ENCODE measurements at regions not wholly inside any gene's neighbourhood (a gene's known extent, or its start where the extent isn't known, plus 50 kb on each side); places are given as distances from the start of the nearest gene placed in this dataset.
"Not testable (repeated sequence)": the region's sequence is repeated elsewhere in the genome, so short reads cannot be mapped to it uniquely, and the experiment has no call there.

DNA sequence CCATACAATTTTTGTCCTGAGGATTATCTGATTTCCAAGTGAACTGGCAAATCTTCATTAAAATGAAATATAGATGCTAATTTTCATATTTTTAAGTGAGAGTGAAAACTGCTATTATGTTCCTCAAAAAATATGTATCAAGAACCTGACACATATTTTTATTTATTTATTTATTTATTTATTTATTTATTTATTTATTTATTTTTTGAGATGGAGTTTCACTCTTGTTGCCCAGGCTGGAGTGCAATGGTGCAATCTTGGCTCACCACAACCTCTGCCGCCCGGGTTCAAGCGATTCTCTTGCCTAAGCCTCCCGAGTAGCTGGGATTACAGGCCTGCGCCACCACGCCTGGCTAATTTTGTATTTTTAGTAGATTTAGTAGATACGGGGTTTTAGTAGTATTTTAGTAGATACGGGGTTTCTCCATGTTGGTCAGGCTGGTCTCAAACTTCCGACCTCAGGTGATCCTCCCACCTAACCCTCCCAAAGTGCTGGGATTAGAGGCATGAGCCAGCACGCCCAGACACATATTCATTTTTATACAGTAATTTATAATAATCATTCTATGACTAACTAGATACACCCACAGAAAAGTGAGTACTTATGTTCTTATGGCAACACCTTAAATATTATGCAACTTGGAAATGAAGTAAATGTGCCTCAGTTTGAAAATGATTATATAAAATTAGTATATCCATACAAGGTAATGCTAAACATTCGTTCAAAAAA, 248.3 kb downstream of the CDH7 start:
- not testable (repeated sequence) for DNase-seq (ENCODE audit: low spot score)

- no peak for DNase-seq (ENCODE audit: low spot score)
These were observed 244.4 kb downstream of the CDH7 start for GRCh38 chr18:65995206-65995605.

GRCh38 chr18:65994302-65994701, 243.5 kb downstream of the CDH7 start:
- DNase-seq (ENCODE audit: low spot score), result no peak

- no peak for DNase-seq (ENCODE audit: low spot score)
These were observed 240.3 kb downstream of the CDH7 start for GRCh38 chr18:65990944-65991708.

DNA sequence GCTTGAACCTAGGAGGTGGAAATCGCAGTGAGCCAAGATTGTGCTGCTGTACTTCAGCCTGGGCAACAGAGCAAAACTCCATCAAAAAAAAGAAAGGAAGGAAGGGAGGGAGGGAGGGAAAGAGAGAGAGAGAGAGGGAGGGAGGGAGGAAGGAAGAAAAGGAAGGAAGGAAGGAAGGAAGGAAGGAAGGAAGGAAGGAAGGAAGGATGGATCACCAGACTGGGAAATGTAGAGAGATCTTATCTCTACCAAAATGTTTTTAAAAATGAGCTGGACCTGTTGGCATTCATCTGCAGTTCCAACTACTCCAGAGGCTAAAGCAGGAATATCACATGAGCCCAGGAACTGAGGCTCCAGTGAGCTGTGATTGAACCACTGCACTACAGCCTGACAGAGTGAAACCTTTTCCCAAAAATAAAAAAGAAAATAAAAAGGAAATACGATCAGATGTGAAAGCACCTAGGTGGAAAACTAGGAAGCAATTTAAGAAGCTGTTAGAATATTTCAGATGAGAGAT, 239.4 kb downstream of the CDH7 start:
- DNase-seq (ENCODE audit: low spot score), result no peak

GRCh38 chr18:65988972-65989371, 238.2 kb downstream of the CDH7 start:
- no peak for DNase-seq (ENCODE audit: low spot score)

DNA sequence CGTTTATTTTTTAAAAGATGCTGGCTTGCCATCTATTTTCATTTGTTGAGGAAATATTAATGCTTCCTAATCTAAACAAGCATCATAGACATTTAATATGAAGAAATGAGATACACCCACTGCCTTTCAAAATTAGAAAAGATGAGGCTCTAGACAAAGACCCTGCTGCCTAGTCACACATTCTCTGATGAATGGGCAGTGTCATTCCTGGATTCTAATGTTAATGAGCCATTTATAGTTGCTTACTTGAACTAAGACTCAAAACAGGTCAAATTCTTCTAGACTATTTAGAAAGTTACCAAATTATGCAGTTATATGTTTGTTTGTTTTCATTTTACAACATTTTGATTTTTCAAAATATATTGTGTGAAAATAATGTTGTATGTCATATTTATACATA, 237.6 kb downstream of the CDH7 start:
- no peak for DNase-seq (ENCODE audit: low spot score)

DNA sequence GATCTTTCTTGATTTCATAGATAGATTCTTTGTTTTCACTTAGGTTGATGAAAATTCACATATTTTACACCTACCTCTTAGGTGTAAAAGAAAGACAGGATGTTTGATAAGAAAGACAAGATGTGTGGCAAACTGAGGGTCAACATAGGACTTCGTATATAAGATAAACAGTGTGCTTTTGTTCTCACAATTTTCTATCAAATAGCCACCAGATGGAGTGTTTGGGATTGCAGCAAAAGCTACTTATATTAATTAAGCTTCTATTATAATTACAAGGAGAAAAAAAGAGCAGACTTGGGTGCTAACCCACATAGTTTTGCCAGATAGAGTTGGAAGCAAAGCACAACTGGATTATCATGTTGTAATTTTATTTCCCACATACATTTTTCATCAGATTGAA, 232.9 kb downstream of the CDH7 start:
- no peak for DNase-seq (ENCODE audit: low spot score)

GRCh38 chr18:65975536-65975935, 224.7 kb downstream of the CDH7 start:
- no peak for DNase-seq (ENCODE audit: low spot score)

GRCh38 chr18:65974758-65975157, 223.9 kb downstream of the CDH7 start:
- no peak for DNase-seq (ENCODE audit: low spot score)

DNA sequence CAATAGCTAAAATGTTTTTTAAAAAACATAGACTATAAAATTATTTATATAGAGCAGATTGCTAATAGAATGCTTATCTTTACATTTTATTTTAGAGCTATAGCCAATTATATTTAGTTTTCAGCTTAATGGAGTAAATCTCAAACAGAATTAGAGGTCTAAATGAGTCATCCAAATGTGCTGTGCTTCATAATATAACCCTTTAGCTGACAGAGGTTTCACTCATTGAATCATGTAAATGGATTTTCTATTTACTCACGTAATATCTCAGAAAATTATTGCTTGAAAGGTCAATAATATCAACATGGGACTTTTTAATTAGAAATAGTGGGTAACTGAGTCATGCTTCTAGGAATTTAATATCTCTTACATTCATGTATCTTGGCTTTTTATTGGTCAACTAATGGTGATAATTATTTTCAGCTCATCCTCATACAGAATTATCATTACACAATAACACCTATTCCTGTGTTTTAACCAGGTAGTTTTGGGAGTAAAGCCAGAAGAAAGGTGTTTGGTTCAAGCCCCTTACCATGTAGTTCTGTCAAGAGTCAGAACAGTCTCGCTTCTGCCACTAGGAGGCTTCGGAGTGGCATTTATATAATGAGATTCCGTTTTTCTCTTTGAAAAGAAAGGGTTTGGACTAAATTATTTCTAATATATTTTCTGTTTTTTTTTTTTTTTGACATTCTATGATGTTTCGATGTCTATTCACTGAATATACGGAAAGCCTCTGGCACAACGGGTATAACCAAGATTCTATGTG, 217.6 kb downstream of the CDH7 start:
- DNase-seq (ENCODE audit: low spot score), result no peak

DNA sequence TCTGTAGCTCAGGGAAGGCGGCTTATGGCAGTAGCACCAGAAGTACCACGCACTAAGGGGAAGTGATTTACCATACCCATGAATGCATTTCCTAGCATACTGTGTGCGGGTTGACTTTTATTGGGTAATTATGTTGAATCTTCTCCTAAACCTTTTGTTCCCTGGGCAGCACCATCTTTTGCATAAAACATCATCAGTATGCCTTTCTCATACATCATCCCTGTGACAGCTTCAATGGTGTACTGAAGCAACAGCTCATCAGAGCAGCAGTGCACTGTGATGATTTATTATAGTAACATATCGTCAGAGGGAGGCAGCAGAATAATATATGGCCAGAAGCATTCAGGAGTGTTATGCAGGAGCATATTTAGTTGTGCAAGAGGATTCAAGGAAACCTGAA, 204.9 kb downstream of the CDH7 start:
- no peak for DNase-seq (ENCODE audit: low spot score)

DNA sequence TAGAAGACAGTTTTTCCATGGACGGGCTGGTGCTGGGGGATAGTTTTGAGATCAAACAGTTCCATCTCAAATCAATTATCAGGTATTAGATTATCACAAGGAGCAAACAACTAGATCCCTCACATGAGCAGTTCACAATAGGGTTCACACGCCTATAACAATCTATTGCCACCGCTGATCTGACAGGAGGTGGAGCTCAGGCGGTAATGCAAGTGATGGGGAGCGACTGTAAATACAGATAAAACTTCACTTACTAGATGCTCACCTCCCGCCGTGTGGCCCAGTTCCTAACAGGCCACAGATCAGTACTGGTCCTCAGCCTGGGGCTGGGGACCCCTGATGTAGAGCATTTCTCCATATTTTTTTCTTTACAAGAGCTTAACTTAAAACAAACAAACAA, 203.6 kb downstream of the CDH7 start:
- DNase-seq (ENCODE audit: low spot score), result no peak

DNA sequence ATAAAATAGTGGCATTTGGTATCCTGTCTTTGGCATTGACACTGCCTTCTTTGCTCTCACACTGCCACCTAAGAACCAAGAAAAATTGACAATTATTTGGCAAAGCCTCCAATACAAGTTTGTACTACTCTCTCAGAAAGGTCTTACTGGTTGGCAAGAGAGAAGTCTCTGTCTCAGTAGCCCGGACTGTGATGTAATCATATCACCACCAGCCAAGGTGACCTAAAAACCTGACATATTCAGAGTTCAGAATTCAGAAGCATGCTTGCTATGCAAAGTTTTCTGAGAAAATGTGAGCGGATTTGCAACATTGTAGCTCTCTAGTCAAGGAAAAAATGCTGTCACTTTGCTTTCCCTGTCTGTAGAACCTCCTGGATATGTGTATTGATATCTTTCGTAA, 196.0 kb downstream of the CDH7 start:
- no peak for DNase-seq (ENCODE audit: low spot score)

GRCh38 chr18:65943268-65943667, 192.5 kb downstream of the CDH7 start:
- DNase-seq (ENCODE audit: low spot score), result no peak

DNA sequence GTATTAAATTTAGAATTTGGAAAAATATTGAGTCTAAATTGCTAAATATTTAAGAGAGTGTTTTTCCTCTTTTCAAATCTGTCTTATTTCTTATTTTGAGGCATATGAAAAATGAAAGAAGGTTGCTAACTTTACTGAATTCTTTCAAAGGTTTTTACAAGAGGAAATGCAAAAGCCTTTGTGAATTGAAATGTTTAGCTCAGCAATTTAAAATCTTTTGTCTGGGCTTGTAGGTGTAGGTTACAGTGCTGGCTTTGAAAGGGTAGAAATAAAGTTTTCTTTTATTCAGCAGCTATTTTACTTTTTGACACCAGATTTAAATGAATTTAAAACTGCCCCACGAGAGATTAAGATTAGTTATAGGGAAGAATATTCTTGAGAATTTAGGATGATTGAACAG, 192.0 kb downstream of the CDH7 start:
- DNase-seq (ENCODE audit: low spot score), result no peak

DNA sequence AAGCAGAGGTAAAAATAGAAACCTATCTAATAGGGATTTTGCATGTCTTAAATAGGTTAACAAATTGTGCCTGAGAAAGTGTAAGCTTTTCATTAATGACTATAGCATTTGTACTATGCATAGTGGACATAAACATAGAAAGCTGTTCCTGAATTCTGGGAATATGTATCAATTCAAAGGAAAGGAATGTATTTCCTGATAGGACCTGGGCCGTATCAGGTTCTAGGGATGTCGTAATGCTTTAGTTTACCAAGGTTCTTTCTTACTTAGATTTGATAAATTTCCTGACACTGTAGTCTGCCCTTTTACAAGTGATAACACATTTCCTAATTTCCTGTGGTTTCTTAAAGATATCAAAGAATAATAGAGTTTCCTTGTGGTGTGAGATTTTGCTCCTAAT, 191.3 kb downstream of the CDH7 start:
- DNase-seq (ENCODE audit: low spot score), result no peak

DNA sequence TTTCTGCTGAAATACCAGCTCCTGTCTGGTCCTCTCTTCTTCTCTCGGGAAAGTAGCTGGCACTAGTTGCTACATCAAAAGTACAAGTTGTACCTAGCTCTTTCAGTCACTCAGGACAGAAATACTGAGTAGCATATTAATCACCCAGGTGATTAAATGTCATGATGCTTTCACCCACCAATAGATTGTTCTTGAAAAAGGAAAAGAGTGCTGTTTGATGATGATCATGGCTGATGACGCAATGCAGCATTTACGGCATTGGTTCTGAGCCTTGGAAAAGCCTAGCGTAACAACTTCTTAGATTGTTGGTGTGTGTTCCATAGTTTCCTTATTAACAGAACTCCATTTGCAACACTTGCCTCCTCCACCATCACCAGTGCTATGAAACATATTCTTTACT, 190.7 kb downstream of the CDH7 start:
- no peak for DNase-seq (ENCODE audit: low spot score)
